H9 (cell line): ENCODE measurements at regions not wholly inside any gene's neighbourhood (a gene's known extent, or its start where the extent isn't known, plus 50 kb on each side); places are given as distances from the start of the nearest gene placed in this dataset.

Source experiments
- DNase-seq: peaks from one replicate; pipeline ENCODE4 v3.0.0-alpha.2; 2017
- H2AFZ ChIP-seq: one replicate; pipeline ENCODE4 v1.6.1; 2013; ENCODE audit warnings: mild to moderate bottlenecking, low read length, control low read depth, moderate library complexity
- H2AK5ac ChIP-seq: 2 replicates; pipeline ENCODE4 v1.6.1; 2013; ENCODE audit warnings: low read length, control low read depth, mixed read lengths; ENCODE audit not compliant: insufficient read length
- H2BK120ac ChIP-seq: one replicate; pipeline ENCODE4 v1.6.1; 2013; ENCODE audit warnings: low read depth, mild to moderate bottlenecking, low read length, control low read depth, inconsistent platforms; ENCODE audit not compliant: poor library complexity, severe bottlenecking
- H2BK12ac ChIP-seq: 2 replicates; pipeline ENCODE4 v1.6.1; 2013; ENCODE audit warnings: low read length, control low read depth, mixed read lengths, low read depth; ENCODE audit not compliant: insufficient read length
- H2BK15ac ChIP-seq: 2 replicates; pipeline ENCODE4 v1.6.1; 2013; ENCODE audit warnings: low read depth, low read length, control low read depth
- H2BK20ac ChIP-seq: one replicate; pipeline ENCODE4 v1.6.1; 2013; ENCODE audit warnings: low read depth, mild to moderate bottlenecking, low read length, control low read depth, inconsistent platforms; ENCODE audit not compliant: poor library complexity, severe bottlenecking
- H2BK5ac ChIP-seq: 2 replicates; pipeline ENCODE4 v1.6.1; 2013; ENCODE audit warnings: low read length, control low read depth, mixed read lengths; ENCODE audit not compliant: insufficient read length
- H3K14ac ChIP-seq: 2 replicates; pipeline ENCODE4 v1.6.1; 2013; ENCODE audit warnings: low read length, control low read depth; ENCODE audit not compliant: insufficient read depth
- H3K18ac ChIP-seq: 2 replicates; pipeline ENCODE4 v1.6.1; 2013; ENCODE audit warnings: low read depth, mild to moderate bottlenecking, mixed read lengths, low read length, control low read depth; ENCODE audit not compliant: insufficient read length
- H3K23ac ChIP-seq: 2 replicates; pipeline ENCODE4 v1.6.1; 2013; ENCODE audit warnings: low read length, control low read depth, mixed read lengths, low read depth; ENCODE audit not compliant: insufficient read length
- H3K23me2 ChIP-seq: 2 replicates; pipeline ENCODE4 v1.6.1; 2013; ENCODE audit warnings: low read depth, mild to moderate bottlenecking, mixed read lengths, low read length, control low read depth; ENCODE audit not compliant: insufficient read length, poor library complexity, severe bottlenecking
- H3K27ac ChIP-seq: 2 replicates; pipeline ENCODE4 v1.5.1; 2013; ENCODE audit warnings: low read length, control low read depth, mixed read lengths, low read depth; ENCODE audit not compliant: insufficient read length
- H3K27me3 ChIP-seq: 2 replicates; pipeline ENCODE4 v1.6.1; 2013; ENCODE audit warnings: low read length, control low read depth, inconsistent platforms; ENCODE audit not compliant: insufficient read depth
- H3K4ac ChIP-seq: 2 replicates; pipeline ENCODE4 v1.6.1; 2013; ENCODE audit warnings: low read depth, mild to moderate bottlenecking, control low read depth, inconsistent platforms, low read length, moderate library complexity
- H3K4me1 ChIP-seq: 2 replicates; pipeline ENCODE4 v1.6.1; 2013; ENCODE audit warnings: low read length, control low read depth, inconsistent platforms; ENCODE audit not compliant: insufficient read depth
- H3K4me2 ChIP-seq: 2 replicates; pipeline ENCODE4 v1.6.1; 2013; ENCODE audit warnings: low read length, control low read depth, mixed read lengths; ENCODE audit not compliant: insufficient read length, insufficient read depth
- H3K56ac ChIP-seq: 2 replicates; pipeline ENCODE4 v1.6.1; 2013; ENCODE audit warnings: low read depth, mild to moderate bottlenecking, mixed read lengths, low read length, control low read depth; ENCODE audit not compliant: insufficient read length
- H3K79me1 ChIP-seq: 2 replicates; pipeline ENCODE4 v1.6.1; 2013; ENCODE audit warnings: low read depth, mild to moderate bottlenecking, moderate library complexity, low read length, control low read depth, inconsistent platforms; ENCODE audit not compliant: insufficient read depth, poor library complexity, severe bottlenecking
- H3K79me2 ChIP-seq: 2 replicates; pipeline ENCODE4 v1.6.1; 2013; ENCODE audit warnings: low read length, control low read depth, inconsistent platforms; ENCODE audit not compliant: insufficient read depth
- H3K9ac ChIP-seq: 2 replicates; pipeline ENCODE4 v1.6.1; 2013; ENCODE audit warnings: low read length, control low read depth, mixed read lengths; ENCODE audit not compliant: insufficient read length; ENCODE audit errors: extremely low read depth
- H3K9me3 ChIP-seq: one replicate; pipeline ENCODE4 v1.6.1; 2013; ENCODE audit warnings: low read depth, low read length, inconsistent platforms; ENCODE audit not compliant: control insufficient read depth
- H3T11ph ChIP-seq: one replicate; pipeline ENCODE4 v1.6.1; 2013; ENCODE audit warnings: mild to moderate bottlenecking, low read length, control low read depth, inconsistent platforms
- H4K20me1 ChIP-seq: one replicate; pipeline ENCODE4 v1.6.1; 2013; ENCODE audit not compliant: control insufficient read depth, insufficient read length, insufficient read depth
- H4K5ac ChIP-seq: 2 replicates; pipeline ENCODE4 v1.6.1; 2013; ENCODE audit warnings: low read depth, mild to moderate bottlenecking, mixed read lengths, low read length, control low read depth; ENCODE audit not compliant: insufficient read length
- H4K8ac ChIP-seq: replicated peaks from 2 replicates; pipeline ENCODE4 v1.6.1; 2013; ENCODE audit warnings: low read length, control low read depth, mixed read lengths, low read depth; ENCODE audit not compliant: insufficient read length
- H4K91ac ChIP-seq: 2 replicates; pipeline ENCODE4 v1.6.1; 2013; ENCODE audit warnings: low read depth, mild to moderate bottlenecking, moderate library complexity, mixed read lengths, low read length, control low read depth; ENCODE audit not compliant: insufficient read length
- H3K27ac Mint-ChIP-seq, 3 experiments: 2 replicates in 2 of 3; 3 replicates in 1 of 3; pipeline ENCODE4 v1.8.0; 2020 to 2021; ENCODE audit warnings: mixed read lengths in 3 of 3, mild to moderate bottlenecking in 1 of 3, moderate library complexity in 1 of 3
- H3K27me3 Mint-ChIP-seq: 2 replicates; pipeline ENCODE4 v1.8.0; 2021; ENCODE audit warnings: low read depth, mild to moderate bottlenecking, moderate library complexity, mixed read lengths
- H3K36me3 Mint-ChIP-seq, 3 experiments: 2 replicates in 2 of 3; 3 replicates in 1 of 3; pipeline ENCODE4 v1.8.0; 2020 to 2021; ENCODE audit warnings: low read depth in 3 of 3, mixed read lengths in 3 of 3; ENCODE audit not compliant: insufficient read depth in 1 of 3
- H3K4me1 Mint-ChIP-seq, 2 experiments: 2 replicates each; pipeline ENCODE4 v1.8.0; 2020; ENCODE audit warnings: mixed read lengths in 2 of 2
- H3K4me3 Mint-ChIP-seq, 2 experiments: 2 replicates in 1 of 2; 3 replicates in 1 of 2; pipeline ENCODE4 v1.8.0; 2020 to 2021; ENCODE audit warnings: mild to moderate bottlenecking in 2 of 2, mixed read lengths in 2 of 2, moderate library complexity in 1 of 2
- H3K9me3 Mint-ChIP-seq, 2 experiments: 2 replicates in 1 of 2; 3 replicates in 1 of 2; pipeline ENCODE4 v1.8.0; 2020; ENCODE audit warnings: mild to moderate bottlenecking in 2 of 2, mixed read lengths in 2 of 2, moderate library complexity in 1 of 2
- CTCF ChIP-seq: fragments of 200-600 bp; sonication (generic); conservative IDR thresholded peaks from 3 replicates; pipeline ENCODE4 v1.8.0; 2021; ENCODE audit warnings: antibody characterized with exemption, mild to moderate bottlenecking
- WGBS: extraction: QIAGEN DNeasy Blood & Tissue Kit; methylation state at CpG from one replicate; pipeline ENCODE4 v1.1.7; 2013; ENCODE audit warnings: missing lambda C conversion rate, low lambda C conversion rate, mixed read lengths; ENCODE audit not compliant: insufficient read length; ENCODE audit errors: extremely low coverage; 5-methylcytosine and 5-hydroxymethylcytosine counted together

GRCh38 chr12:46676797-46677520, 148.8 kb downstream of the SLC38A4 start:
- H3K27ac ChIP-seq = no peak overlapping the region
- no peak overlapping the region for H3K4me2 ChIP-seq
- H4K8ac ChIP-seq = no peak overlapping the region
- H3K4me1 ChIP-seq = peaks cover 7% of the 10 kb centered on the region; the same call in 1 of the 2 replicates
- TF ChIP-seq CTCF = no peak
- H4K5ac ChIP-seq = no peak overlapping the region
- H2BK120ac ChIP-seq = no peak overlapping the region
- H2BK20ac ChIP-seq = no peak overlapping the region
- H2BK5ac ChIP-seq = no peak overlapping the region
- no peaks in the 10 kb centered on the region for H3K79me1 ChIP-seq
- no peak overlapping the region for H3K23ac ChIP-seq
- no peaks in the 10 kb centered on the region for H3K23me2 ChIP-seq
- H3K36me3 Mint-ChIP-seq = peaks cover 4 to 7% (median 4%) of the 10 kb centered on the region in 3 experiments; a peak in 3 of 7 replicates
- H3K18ac ChIP-seq = no peak overlapping the region
- WGBS = no CpG with 5 or more reads among the region's 7 CpGs
- no peak overlapping the region for H2BK12ac ChIP-seq
- H4K20me1 ChIP-seq = no peaks in the 10 kb centered on the region
- H3K27me3 Mint-ChIP-seq = no peaks in the 10 kb centered on the region
- no peaks in the 10 kb centered on the region for H3K9me3 ChIP-seq
- H3K27me3 ChIP-seq = no peaks in the 10 kb centered on the region
- no peak overlapping the region for H2BK15ac ChIP-seq
- no peak overlapping the region for H2AFZ ChIP-seq
- no peak overlapping the region for H4K91ac ChIP-seq
- no peak overlapping the region for H3K56ac ChIP-seq
- no peak overlapping the region for H3K14ac ChIP-seq
- H3K79me2 ChIP-seq = no peaks in the 10 kb centered on the region
- no peak for DNase-seq
- no peak overlapping the region; a peak in 1 of 7 replicates for H3K27ac Mint-ChIP-seq
- peaks cover 0 to 5% of the 10 kb centered on the region in 2 experiments; a peak in 3 of 5 replicates for H3K9me3 Mint-ChIP-seq
- H3K4me1 Mint-ChIP-seq = peaks cover 24 to 40% of the 10 kb centered on the region in 2 experiments
- H3K9ac ChIP-seq = no peak overlapping the region
- no peak overlapping the region for H3T11ph ChIP-seq
- H3K4me3 Mint-ChIP-seq = no peak overlapping the region
- H2AK5ac ChIP-seq = no peak overlapping the region
- no peak overlapping the region for H3K4ac ChIP-seq
